GM19328 (cell line): ENCODE measurements at regions not wholly inside any gene's neighbourhood (a gene's known extent, or its start where the extent isn't known, plus 50 kb on each side); places are given as distances from the start of the nearest gene placed in this dataset.

Experiments used
- ATAC-seq: cut with Tn5 transposase; IDR thresholded peaks from one replicate; pipeline ENCODE4 v1.9.1; 2021; ENCODE audit warnings: mild to moderate bottlenecking, moderate library complexity; ENCODE audit not compliant: unreplicated experiment

DNA sequence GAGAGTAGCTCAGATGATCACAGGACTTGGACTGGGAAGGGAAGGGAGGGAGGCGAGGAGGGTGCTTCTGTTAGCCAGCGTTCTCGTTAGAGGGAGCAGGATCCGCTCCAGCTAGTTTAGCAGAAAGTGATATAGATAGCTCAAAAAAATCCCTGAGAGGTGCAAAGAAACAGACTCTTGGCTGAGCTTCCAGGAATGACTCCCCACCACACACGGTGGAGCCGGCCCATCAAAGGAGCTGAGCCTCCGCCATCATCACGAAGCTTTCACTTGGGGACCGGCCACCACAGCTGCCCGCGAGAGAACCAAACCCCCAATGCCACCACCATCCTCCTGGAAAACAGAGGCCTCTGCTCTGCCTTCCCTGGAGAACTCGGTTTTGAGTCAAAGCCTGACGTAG, 124.6 kb upstream of the BCL2L14 start:
- ATAC-seq = no peak

DNA sequence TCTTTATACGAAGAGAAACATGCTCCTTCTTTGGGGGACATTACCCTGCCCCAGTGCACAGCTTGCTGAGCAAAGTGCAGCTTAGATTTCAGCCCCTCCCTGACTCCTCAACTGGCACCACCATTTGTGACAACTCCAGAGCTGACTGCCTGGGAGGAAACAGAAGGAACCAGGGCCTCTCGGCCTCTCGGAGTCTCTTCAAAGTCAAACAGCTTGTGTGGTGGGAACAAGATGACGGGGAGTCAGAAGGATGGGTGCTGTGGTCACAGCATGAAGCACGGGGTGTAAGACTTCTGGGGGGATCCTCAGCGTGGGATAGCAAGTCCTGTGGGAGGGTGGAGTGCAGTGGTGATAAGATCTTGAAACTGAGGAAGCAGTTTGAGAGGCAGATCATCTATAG, 123.5 kb upstream of the BCL2L14 start:
- no peak for ATAC-seq

DNA sequence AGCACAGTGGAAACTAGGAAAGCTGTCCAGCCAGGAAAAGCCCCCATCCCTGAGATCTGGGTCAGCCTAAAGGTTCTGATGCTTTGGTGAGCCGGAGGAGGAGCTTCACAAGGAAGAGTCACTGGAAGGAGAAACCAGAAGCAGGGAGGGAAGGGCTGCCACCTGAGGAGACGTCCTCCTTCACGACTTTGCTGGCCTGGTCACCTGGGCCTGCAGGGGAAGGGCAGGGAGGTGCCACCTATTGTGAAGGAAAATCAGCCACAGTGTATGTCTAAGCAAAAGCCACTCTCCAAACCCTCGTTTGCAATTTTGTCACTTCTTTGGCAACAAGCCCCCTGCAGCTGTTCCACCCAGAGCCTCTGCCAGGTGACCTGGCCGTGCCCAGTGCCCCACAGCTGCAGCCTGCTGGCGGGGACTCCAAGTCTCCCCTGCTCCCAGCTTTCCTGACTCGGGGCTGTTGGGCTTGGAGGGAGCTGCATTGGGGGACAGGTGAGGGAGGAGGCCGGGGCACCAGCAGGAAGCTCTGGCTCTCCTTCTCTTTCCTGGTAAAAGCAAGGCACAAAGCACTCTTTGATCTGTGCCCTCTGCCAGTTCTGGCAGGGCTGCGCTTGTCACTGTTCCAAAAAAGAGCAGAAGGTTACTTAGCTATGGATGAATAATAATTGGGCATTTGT, 120.9 kb upstream of the BCL2L14 start:
- ATAC-seq = no peak

DNA sequence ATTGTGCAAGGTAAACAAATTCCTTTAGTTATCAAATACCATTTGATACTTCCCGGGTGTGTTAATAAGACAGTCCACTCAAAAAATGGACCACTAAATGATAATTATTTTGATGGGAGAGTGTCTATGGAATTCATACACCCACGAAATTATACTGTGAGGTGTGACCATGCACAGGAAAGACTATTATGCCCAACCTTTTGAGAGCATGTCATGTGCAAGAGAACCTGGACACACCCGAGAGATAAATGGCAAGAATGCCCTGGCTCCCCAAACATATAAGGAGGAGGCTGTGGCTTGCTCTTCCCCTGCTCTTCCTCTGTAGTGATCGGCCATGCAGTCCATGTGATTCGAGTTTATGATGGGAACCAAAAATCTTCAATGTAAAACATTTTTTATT, 119.5 kb upstream of the BCL2L14 start:
- ATAC-seq = no peak

DNA sequence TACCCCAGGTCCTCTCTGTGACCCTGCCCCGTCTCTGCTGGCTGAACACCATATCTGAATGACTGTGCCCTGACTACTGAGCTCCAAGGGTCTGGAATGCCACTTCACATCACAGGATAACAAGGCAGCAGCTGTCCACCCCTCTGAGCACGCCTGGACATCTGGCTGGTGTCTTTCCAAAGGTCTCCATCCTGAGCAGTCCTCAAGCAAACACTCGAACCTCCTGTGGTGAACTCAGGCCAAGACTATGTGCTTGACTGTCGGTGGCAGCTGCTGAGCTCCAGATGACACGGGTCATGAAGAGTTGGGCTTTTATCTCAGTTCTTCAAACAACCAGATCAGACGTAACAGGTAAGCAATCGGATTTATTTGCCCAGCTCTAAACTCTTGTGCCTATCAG, 117.2 kb upstream of the BCL2L14 start:
- no peak for ATAC-seq

DNA sequence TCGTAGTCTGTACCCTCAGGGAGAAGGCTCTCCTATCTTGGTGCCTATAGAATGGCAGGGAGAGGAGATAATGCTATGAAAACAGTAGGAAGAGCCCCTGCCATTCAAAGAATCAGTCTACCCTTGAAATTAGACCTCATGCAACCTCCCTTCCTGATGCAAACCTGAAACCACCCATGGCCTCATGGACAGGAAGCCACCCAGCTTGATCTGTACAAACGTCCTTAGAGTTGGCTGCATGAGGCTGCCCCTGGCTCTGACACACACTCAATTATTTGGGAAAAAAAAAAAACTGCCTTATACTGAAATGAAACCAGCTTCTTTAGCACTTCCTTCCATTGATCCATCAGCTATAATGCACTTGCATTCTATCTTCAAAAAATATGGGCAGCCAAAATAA, 116.6 kb upstream of the BCL2L14 start:
- ATAC-seq = no peak

DNA sequence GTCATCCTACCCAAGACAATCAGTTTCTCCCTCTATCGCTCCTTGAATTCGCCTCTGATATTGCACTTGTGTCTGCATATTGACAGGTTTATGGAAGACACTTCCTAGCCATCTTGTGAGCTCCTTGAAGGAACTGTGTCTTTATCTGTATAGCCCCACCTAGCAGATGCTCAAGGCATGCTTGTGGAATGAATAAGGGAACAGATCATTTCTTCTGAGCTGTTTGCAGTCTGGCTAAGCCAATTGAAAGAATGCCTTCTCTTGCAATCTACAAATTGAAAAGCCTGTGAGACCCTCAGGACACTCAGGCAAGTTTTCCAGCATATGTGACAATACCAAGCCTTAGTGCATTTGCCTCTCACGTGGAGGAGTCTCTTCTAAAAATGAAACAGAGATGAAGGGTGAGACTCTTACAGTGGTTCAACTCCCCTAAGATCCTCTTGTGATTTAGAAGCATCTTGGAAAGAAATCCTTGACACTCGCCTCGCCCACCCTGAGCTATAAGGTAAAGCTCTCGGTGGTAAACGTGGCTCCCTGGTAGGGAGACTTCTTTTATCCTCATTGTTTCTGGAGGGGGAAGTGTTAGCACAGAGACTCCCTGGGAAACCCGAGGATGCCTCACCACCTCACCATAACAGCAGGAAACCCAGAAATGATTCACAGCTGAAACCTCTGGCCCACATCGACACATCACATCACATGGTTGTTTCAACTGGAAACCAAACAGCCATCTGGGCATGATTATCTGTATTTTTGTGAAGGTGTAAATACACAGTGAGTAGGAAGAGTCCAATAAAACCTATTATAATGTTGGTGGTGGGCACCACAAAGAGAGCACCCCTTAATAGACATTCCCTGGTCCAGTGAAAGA, 112.3 kb upstream of the BCL2L14 start:
- no peak for ATAC-seq

DNA sequence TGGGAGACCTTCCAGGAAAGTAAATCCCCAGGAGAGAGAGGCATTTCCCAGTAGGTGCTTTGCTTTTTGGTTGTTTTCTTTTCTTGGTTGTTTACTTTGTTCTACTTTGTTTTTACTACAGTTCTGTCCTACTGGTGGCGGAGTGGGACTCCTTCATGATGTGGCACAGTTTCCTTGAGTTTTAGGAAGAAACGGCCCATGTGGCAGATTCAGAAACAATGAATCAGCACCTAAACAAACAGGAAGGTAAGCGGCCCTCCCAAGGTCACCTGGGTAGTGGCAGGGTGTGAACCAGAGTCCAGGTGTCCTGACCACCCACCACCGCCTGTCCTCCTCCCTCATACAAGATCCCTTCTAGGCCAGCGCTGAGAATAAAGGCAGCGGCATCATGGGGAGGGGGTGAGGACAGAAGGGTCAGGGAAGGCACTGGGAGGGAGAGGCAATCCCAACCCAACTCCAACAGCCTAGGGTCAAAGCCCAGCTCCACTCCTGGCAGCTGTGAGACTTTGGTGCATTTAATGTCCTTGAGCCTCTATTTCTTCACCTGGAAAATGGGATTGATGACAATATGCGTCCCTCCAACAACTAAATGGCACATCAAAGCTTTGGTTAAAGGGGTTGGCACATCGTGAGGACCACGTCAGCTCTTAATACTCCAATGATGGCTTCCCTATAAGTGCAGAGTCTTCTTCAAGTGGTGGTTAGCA, 111.5 kb upstream of the BCL2L14 start:
- ATAC-seq = no peak

DNA sequence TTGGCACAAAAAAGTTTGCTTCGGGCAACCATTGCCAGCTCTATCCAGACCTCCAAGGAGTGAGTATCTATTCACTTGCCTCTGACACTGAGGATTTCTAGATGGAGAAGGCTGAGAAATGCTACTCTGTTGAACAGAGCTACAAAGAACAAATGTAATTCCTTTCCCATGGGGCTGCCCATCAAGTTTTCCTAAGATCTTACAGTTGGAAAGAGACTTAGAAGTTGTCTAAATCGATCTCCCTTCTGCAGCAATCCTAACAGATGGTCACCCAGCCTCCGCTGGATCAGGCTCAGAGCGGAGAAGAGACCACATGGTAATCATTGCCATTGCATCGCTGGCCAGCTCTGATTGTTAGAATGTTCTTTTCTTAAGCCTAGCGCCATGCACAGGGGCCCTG, 110.1 kb upstream of the BCL2L14 start:
- no peak for ATAC-seq

DNA sequence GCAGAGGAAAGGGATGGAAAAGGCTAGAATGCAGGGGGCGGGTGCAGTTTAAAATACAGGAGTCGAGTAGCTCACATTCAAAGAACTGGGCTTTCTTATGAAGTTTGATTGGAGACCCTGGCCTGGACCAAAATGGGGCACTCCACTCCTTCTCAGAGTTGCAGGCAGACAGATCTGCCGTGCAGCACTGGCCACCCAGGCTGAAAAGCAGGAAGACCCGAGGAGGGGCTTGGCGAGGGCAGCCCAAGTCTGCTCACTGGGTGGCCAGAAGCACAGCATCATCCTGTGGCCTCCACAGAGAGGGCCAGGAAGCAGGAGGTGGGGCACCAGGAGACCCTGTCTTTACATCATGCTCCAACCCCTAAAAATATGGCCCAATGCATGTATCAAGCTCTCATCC, 109.1 kb upstream of the BCL2L14 start:
- ATAC-seq = no peak

DNA sequence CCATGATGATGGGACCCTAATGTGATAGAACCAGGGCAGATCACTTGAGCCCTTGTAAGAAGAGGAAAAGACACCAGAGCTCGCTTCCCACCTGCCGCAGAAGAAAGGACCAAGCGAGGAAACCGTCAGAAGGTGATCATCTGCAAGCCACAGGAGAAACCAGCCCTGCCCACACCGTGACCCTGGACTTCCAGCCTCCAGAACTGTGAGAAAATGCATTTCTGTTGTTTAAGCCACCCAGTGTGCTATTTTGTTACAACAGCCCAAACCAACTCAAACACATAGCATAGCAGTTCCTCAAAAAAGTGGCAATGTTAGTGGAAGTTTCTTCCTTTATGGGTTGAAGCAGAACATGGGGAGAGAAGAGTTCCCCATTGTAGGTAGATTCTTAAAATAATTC, 107.9 kb upstream of the BCL2L14 start:
- no peak for ATAC-seq

DNA sequence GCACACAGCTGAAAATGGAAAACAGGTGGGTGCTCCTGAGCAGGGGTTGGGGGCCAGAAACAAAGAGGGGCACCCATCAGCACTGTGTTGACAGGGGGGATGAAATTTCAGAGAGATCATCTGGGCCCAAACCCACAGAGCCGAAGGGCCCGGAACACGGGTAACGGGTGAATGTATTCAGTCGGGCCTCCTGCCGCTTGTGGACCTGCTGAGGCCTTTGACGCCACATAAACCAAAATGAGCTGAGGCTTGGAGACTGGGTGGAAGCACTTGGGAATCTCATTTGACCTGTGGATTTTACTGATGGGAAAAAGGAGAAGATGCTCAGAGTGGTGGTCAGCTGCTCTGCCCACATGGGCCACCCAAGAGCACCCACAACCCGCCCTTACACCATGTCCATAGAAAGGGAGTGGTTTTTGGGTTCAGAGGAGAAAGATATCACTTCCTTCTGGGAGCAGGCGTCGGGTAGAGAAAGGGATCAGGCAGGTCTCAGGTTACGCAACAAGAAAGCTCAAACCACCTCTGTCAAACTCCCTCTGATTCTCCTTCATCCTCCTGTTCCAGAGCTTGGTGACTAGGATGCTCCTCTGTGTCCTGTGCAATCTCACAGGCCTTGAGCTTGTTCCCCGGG, 106.8 kb upstream of the BCL2L14 start:
- ATAC-seq = no peak

DNA sequence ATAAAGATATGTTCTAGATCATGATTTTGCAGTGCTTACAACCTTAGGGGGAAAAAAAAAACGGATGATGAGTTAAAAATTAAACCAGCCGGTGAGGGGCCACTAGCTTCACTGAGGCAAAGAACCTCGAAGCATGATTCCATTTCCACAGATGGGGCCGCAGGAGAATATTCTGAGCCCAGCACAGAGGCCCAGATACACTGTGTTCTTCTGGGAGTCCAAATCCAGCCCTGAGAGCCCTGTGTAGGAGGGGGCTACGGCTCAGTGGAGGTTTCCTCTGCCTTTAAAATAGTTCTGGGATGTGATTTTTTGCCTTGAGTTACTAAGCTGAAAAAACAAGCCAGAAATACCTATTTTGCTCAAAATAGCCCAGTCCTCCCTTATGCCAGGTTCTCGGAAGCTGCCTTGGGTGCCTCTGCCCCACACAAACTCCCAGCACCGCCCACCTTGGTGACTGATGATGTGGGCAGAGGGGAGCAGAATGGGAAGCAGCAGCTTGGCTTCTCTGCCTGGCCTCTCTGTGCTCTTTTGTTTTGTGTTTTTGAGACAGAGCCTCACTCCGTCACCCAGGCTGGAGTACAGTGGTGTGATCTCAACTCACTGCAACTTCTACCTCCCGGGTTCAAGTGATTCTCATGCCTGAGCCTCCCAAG, 105.4 kb upstream of the BCL2L14 start:
- no peak for ATAC-seq

DNA sequence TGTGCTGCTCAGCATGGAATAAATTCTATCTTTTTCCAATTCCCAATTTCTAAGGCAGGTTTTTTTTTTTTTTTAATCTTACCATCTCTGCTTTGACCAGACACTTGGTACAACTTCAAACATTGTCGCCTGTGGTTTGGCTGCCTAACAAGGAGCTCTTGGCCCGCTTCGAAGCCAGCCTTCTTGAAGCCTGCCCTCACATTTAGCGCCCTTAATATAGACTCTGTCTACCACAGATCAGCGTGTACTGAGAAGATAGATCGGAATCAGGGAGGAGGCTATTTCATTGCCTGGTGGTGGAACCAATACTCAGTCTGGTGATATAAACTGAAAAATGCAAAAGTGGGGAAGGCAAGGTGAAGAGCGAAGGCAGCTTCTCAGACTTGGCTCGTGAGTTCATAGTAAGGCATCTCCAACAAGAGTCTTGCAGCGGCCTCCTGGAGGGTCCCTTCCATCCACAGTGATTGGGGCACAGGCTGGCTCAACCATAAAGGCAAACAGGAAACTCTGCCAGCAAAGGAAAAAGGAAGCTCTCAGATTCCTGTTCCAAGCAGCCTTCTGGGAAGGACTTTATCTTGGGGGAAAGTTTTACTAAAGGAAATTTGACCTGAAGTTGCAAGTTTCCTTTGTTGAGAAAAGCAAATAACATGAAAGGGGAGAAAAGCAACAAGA, 103.2 kb upstream of the BCL2L14 start:
- ATAC-seq = no peak

DNA sequence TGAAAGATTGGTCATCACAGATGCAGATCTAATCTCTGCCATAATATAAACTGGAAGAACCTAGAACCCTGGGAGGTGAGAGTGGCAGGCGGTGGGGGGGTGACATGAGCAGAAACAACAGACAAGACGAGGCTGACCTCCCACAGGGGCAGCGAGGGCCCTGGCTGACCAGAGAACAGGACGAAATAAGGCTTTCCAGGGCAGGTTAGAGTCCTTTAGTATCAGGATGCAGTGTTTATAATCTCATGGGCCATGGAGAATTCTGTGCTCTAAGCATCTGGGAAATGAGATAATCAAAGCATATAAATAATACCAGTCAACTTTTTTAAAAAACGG, 102.7 kb upstream of the BCL2L14 start:
- ATAC-seq = no peak

DNA sequence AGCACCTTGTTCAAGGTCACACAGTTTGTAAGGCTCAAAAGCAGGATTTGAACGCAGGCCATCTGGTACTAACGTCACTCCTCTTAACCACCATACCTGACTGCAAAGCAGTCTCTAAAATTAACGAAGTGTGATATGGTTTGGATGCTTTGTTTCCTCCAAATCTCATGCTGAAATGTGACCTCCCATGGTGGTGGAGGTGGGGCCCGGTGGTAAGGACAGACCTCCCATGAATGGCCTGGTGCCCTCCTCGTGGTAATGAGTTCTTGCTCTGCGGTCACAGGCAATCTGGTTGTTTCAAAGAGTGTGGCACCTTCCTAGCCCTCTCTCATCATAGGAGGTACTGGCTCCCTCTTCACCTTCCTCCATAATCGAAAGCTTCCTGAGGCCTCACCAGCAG, 102.2 kb upstream of the BCL2L14 start:
- ATAC-seq = no peak

DNA sequence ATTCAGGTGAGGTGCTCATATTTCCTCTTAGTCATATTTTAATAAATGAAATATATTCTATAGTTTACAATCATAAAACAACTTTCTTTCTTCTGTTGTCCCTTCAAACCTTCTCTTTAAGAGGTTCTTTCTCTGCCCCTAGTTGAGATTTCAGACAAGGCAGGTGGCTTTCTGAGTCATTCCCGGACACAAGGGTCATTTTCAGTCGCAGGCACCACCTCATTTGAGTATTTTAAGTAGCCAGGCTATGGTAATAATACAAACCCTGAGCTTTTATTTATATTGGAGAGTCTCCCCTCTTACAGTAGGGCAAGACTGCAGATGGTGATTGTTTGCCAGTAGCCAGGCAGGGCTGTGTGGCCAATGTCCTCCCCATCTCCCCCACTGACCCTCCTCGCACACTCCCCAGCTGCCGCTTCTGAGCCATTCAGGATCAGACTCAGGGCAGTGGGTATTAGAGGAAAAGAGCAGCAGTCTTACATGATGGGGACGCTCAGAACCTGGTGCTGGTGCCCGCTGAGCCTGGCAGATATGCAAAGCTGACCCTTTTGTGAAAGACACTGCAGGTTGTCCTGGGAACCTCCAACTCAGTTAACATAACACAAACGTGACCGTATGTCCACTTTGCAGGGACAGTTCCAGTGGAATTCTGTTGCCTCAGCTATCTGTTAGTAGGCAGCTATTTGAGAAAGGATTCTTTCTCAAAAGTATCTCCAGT, 101.1 kb upstream of the BCL2L14 start:
- ATAC-seq = no peak

DNA sequence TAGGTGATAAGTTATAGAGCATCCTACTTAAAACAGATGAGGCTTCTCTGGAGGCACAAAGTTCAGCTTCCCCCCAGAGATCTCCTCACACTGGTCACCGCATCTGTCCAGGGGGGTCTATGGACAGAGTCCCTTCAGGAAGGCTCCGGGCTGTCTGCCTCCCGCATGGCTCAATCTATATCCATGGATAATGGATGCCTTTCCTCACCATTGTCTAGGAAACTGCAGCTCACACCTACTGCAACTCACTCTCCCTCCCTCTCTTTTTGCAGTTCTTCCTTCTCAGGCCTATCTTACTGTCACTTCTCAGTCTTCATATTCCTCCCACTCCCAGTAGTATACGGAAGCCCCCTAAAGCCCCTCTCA, 100.6 kb upstream of the BCL2L14 start:
- no peak for ATAC-seq

DNA sequence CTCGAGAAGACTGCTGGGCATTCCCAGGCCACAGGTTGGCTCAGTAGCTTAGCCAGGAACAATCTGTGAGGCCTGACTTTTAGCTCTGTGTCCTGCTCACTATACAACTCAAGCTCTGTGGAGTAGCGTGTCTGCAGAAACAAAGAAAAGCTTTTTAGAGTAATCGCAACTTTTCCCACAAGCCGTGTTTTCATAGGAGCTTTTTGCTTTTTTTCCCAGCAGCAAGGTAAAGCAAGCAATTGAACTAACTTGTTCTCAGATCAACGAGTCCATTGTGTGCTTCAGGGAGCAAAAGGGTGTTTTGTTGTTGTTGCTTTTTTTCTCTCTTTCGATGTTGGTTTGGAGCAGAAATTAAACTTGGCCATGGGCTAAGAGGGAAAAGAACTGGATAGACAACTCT, 97.3 kb upstream of the BCL2L14 start:
- ATAC-seq = no peak

DNA sequence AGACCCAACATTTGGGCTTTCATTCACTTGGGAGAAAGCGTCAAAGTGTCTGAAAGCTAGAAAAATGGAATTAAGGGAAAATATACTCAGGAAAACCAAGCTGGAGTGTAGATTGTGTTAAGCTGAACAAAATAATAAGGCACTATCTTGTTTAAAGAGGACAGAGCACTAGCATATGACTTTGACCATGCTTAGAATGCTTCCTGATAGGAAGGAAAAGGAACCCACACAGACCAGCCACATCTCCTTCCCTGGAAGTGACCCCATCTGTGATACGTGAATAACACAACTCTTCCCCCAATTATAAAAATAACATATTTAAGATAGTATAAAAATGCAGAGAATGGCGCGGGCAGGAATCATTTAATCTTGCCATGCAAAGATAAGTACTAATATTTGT, 94.7 kb upstream of the BCL2L14 start:
- ATAC-seq = no peak
